Thyroid gland (tissue), 4 donors: ENCODE measurements at regions not wholly inside any gene's neighbourhood (a gene's known extent, or its start where the extent isn't known, plus 50 kb on each side); places are given as distances from the start of the nearest gene placed in this dataset.

Experiments used
- DNase-seq, 2 donors: peaks; one replicate each; pipeline ENCODE4 v3.0.0-alpha.2; 2019
- H3K27ac ChIP-seq, 3 donors: fragments of 200-600 bp; sonication (generic); 1 replicate in 2 of 3; 2 replicates in 1 of 3; pipeline ENCODE4 v1.5.1; 2016 to 2019; ENCODE audit warnings: mild to moderate bottlenecking in 1 of 3, moderate library complexity in 1 of 3
- H3K27me3 ChIP-seq: fragments of 200-600 bp; sonication (generic); one replicate; pipeline ENCODE4 v1.5.1; 2019
- H3K36me3 ChIP-seq, 2 donors: fragments of 200-600 bp; sonication (generic); one replicate each; pipeline ENCODE4 v1.5.1; 2016 to 2019
- H3K4me1 ChIP-seq, 2 donors: fragments of 200-600 bp; sonication (generic); one replicate each; pipeline ENCODE4 v1.5.1; 2017 to 2019
- H3K4me3 ChIP-seq, 3 donors: fragments of 200-600 bp; sonication (generic); replicated peaks in 1 of 3; 1 replicate in 2 of 3; 2 replicates in 1 of 3; pipeline ENCODE4 v1.5.1; 2016; ENCODE audit warnings: mild to moderate bottlenecking in 1 of 3
- H3K9me3 ChIP-seq: fragments of 200-600 bp; sonication (generic); one replicate; pipeline ENCODE4 v1.5.1; 2017
- POLR2A ChIP-seq, 2 donors: fragments of 450-650 bp; IDR thresholded peaks; one replicate each; pipeline ENCODE4 v1.6.1; 2017; ENCODE audit warnings: antibody characterized with exemption in 2 of 2, mild to moderate bottlenecking in 2 of 2, moderate library complexity in 1 of 2
- WGBS, 2 donors: methylation state at CpG; one replicate each; pipeline ENCODE4 v1.1.5; 2017; 5-methylcytosine and 5-hydroxymethylcytosine counted together
- intact Hi-C: fragments of 100-400 bp; cut with DNase I; formaldehyde crosslinking; loops from one replicate; pipeline ENCODE4 v1.15.1; 2023
- TF ChIP-seq, protein P1 (sequence below), 6 experiments: fragments of 200-600 bp in 3 of 6; fragments of 450-650 bp in 3 of 6; sonication (generic) in 3 of 6; IDR thresholded peaks; one replicate each; pipeline ENCODE4 v1.5.1; 2016 to 2019; ENCODE audit warnings: antibody characterized with exemption in 6 of 6, mild to moderate bottlenecking in 2 of 6, inconsistent platforms in 1 of 6, moderate library complexity in 1 of 6

DNA sequence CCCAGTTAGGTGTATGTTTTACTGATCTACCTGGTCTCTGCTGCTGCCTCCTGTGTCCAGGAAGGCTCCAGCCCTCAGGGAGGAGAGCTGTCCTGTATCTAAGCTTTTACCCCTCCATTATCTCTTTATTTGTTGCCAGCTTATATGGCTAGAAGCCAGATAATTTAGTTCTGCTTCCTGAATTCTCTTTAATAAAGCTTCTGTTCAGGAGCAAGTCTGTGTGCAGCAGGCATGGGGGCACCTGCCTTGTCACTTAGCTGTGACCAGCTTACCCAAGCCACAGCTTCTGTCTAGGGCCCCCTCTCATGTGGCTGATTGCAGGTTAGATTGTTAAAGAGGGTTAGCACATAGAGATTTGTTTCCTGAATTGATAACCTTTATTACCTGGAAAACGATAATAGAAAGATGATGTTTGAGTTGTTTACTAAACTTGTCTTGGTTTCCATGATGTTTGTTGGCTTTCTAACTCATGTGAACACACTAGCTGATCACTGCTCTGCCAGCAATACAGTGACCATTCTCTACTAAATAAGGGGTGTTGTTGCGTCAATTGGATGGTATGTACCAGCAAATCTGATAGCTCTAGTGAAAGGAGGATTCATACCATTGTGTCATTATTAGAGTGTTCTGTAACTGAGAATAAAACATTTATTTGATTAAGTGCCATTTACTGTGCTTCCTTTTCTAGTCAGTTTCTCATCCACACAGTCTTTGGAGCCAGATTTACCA is 189.8 kb upstream of the ANK2 start:
- intact Hi-C loops: loop anchor here (10.0 kb wide), 1 partner anchor 75 kb away; no protein-coding TSS in a partner anchor
- no peak for DNase-seq
- Histone ChIP-seq H3K27me3 (no peaks in the 10 kb centered on the region), H3K9me3 (no peaks in the 10 kb centered on the region), H3K27ac (no peak overlapping the region), H3K4me3 (no peak overlapping the region), H3K4me1 (no peaks in the 10 kb centered on the region), H3K36me3 (no peaks in the 10 kb centered on the region)
- WGBS, 2 donors: 79 to 96% methylated on average over 2 of the region's 2 CpGs
- TF ChIP-seq, protein P1, sequence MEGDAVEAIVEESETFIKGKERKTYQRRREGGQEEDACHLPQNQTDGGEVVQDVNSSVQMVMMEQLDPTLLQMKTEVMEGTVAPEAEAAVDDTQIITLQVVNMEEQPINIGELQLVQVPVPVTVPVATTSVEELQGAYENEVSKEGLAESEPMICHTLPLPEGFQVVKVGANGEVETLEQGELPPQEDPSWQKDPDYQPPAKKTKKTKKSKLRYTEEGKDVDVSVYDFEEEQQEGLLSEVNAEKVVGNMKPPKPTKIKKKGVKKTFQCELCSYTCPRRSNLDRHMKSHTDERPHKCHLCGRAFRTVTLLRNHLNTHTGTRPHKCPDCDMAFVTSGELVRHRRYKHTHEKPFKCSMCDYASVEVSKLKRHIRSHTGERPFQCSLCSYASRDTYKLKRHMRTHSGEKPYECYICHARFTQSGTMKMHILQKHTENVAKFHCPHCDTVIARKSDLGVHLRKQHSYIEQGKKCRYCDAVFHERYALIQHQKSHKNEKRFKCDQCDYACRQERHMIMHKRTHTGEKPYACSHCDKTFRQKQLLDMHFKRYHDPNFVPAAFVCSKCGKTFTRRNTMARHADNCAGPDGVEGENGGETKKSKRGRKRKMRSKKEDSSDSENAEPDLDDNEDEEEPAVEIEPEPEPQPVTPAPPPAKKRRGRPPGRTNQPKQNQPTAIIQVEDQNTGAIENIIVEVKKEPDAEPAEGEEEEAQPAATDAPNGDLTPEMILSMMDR (IDR thresholded peaks at IDR 0.05): no peak
- no peak for TF ChIP-seq POLR2A (IDR thresholded peaks at IDR 0.05)

- Histone ChIP-seq H3K27me3 (no peaks in the 10 kb centered on the region), H3K4me1 (no peaks in the 10 kb centered on the region), H3K36me3 (no peaks in the 10 kb centered on the region), H3K27ac (no peak overlapping the region), H3K4me3 (no peak overlapping the region), H3K9me3 (no peaks in the 10 kb centered on the region)
- TF ChIP-seq, protein P1 (IDR thresholded peaks at IDR 0.05): no peak
- TF ChIP-seq POLR2A (IDR thresholded peaks at IDR 0.05): no peak
- WGBS, 2 donors: 67 to 69% methylated on average over 5 of the region's 5 CpGs
- DNase-seq: no peak
- intact Hi-C loops: no loop called here
Observed at GRCh38 chr4:112860830-112861690, 188.4 kb upstream of the ANK2 start.

- DNase-seq: no peak
- Histone ChIP-seq H3K4me3 (no peak overlapping the region), H3K27ac (no peak overlapping the region), H3K27me3 (no peaks in the 10 kb centered on the region), H3K36me3 (no peaks in the 10 kb centered on the region), H3K4me1 (no peaks in the 10 kb centered on the region), H3K9me3 (no peaks in the 10 kb centered on the region)
- intact Hi-C loops: no loop called here
- WGBS, 2 donors: 72 to 86% methylated on average over 3 of the region's 3 CpGs
- TF ChIP-seq, protein P1 (IDR thresholded peaks at IDR 0.05): no peak
- no peak for TF ChIP-seq POLR2A (IDR thresholded peaks at IDR 0.05)
Observed at GRCh38 chr4:112861691-112862674, 187.5 kb upstream of the ANK2 start.

DNA sequence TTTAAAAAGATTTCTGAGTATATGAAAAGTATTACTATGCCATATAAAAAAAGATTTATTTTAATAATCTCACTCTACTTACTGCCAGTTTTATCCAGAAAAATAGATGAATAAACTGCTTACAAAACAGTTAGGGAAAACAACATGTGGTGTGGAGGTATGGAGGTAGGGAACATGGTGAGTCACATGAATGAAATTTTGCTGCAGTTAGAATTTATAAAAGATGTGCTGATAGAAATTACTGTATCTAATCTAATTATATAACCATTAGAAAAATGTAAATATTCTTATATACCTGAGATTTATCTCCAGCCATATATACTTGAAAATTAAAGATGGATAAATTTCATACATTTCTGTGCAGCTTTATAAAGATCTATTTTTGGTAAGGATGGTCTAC is 184.0 kb upstream of the ANK2 start:
- H3K4me1 ChIP-seq: no peaks in the 10 kb centered on the region
- H3K27me3 ChIP-seq: no peaks in the 10 kb centered on the region
- H3K27ac ChIP-seq: no peak overlapping the region
- H3K9me3 ChIP-seq: no peaks in the 10 kb centered on the region
- intact Hi-C loops: no loop called here
- no peak overlapping the region for H3K4me3 ChIP-seq
- H3K36me3 ChIP-seq: no peaks in the 10 kb centered on the region
- TF ChIP-seq, protein P1 (IDR thresholded peaks at IDR 0.05): no peak
- TF ChIP-seq POLR2A (IDR thresholded peaks at IDR 0.05): no peak
- DNase-seq: no peak
